OCI-LY3 (cell line): ENCODE measurements at regions not wholly inside any gene's neighbourhood (a gene's known extent, or its start where the extent isn't known, plus 50 kb on each side); places are given as distances from the start of the nearest gene placed in this dataset.

Experiments used
- CTCF ChIP-seq: fragments of 200-600, 300-600 bp; sonication (generic); IDR thresholded peaks from 2 replicates; pipeline ENCODE4 v1.5.1; 2014; ENCODE audit warnings: antibody characterized with exemption, low read length, low read depth
- EZH2phosphoT487 ChIP-seq: fragments of 200-600 bp; shearing (Covaris generic); IDR thresholded peaks from 2 replicates; pipeline ENCODE4 v1.6.1; 2018; ENCODE audit warnings: antibody characterized with exemption, mixed run types, low read depth

GRCh38 chr1:102627145-102627544, 481.2 kb downstream of the COL11A1 start:
- TF ChIP-seq CTCF (no peak), EZH2phosphoT487 (no peak)
